ENCODE measurements at regions not wholly inside any gene's neighbourhood (a gene's known extent, or its start where the extent isn't known, plus 50 kb on each side); places are given as distances from the start of the nearest gene placed in this dataset.

DNA sequence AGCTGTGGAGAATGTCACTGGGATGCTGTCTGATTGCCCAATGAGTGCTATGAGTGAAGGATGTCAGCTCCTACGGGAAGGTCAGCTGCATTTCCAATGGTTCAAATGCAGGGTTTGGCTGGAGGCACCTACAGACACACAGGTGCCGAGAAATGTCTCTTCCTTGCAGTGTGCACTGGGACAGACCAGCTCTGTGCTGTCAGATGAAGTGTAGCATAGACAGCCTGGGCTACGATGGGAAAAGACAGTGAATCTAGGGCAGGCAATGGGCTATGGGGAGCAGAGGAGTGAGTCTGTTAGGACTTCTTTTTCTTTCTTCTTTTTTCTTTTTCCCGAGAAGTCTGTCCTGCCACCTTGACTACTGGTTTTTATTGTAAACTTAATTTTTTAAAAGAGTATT is 223.1 kb upstream of the EOMES start:
- no peak for DNase-seq

- no peak for DNase-seq
Measured at GRCh38 chr3:27960133-27960532, 238.0 kb upstream of the EOMES start.

DNA sequence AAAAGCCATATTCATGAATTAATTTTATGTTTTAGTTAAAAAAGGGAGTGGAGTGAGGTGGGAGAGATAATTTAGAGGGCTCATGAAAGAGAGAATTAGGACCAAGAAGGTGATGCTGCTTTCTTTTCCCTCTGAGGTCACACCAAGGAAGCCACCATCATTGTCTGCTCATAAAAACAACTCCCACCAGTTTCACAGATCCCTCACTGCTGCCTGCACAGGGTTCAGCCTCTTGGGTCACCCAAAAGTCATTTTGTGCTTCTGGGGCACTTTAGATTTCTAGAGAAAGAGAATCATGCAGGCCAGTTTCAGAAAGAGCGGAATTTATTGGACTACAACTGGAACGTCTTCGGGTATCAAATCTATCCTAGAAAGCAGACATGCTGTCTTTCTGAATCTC is 241.4 kb upstream of the EOMES start:
- no peak for DNase-seq

DNA sequence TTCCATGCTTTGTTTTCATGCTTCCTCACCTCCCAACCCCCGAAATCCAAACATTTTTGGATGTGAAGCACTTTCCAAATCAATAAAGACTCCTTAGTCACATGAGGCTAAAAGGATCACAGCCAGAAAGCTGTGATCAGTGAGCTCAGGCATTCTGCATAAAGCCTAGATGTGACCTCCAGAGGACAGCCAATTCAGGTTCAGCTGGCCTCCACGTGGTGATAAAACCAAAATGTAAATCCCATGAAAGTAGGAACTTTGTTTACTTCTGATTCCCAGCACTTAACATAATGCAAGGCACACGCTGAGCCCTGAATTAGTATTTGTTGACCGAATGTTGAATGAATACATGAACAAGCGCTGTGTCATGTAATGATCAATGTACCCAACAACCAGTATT is 249.5 kb upstream of the EOMES start:
- DNase-seq, result no peak

- DNase-seq, result peak; percentile 93 to 98
Measured at GRCh38 chr3:27976933-27977332, 254.8 kb upstream of the EOMES start.

GRCh38 chr3:27978440-27978839 is 256.3 kb upstream of the EOMES start:
- no peak for DNase-seq

GRCh38 chr3:27985369-27986035 is 255.9 kb upstream of the CMC1 start:
- no peak for DNase-seq

GRCh38 chr3:27986234-27986879 is 255.1 kb upstream of the CMC1 start:
- no peak for DNase-seq

GRCh38 chr3:27990324-27990723 is 251.1 kb upstream of the CMC1 start:
- no peak for DNase-seq

GRCh38 chr3:27990837-27991236 is 250.6 kb upstream of the CMC1 start:
- DNase-seq, result no peak

GRCh38 chr3:27993051-27993450 is 248.4 kb upstream of the CMC1 start:
- DNase-seq, result no peak

DNA sequence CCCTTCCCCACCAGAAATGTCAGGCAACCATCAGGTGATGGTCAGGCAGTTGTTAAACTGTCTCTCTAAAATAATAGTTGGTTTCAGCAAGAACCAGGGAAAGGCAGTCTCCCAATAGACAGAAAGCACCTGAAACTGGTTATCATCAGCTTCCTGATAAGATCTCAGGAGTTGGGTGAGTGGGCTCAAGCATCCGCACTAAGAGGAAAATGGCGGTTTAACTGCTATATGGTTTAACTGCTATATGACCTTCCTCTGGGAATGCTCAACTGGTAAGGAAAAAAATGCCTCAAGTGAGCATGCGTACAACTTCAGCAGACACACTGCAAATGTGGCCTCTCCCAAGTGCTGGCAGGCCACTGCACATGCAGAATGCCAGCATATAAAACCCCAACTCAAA is 240.8 kb upstream of the CMC1 start:
- DNase-seq, result no peak

DNA sequence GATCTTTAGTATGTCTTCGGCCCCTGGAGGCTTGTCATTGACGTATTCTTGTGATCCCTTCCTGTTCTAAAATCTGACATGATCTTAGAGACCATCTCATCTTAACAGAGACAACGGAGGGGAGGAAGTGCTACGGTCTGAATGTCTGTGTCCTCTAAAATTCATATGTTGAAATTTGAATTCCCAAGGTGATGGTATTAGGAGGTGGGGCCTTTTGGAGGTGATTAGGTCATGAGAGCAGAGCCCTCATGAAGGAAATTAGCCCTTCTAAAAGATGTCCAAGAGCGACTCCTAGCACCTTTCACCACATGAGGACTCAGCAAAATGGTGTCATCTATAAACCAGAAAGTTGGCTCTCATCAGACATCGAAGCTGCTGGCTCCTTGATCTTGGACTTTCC is 233.2 kb upstream of the CMC1 start:
- DNase-seq, result no peak

- no peak for DNase-seq
Measured at GRCh38 chr3:28012830-28013229, 228.6 kb upstream of the CMC1 start.

DNA sequence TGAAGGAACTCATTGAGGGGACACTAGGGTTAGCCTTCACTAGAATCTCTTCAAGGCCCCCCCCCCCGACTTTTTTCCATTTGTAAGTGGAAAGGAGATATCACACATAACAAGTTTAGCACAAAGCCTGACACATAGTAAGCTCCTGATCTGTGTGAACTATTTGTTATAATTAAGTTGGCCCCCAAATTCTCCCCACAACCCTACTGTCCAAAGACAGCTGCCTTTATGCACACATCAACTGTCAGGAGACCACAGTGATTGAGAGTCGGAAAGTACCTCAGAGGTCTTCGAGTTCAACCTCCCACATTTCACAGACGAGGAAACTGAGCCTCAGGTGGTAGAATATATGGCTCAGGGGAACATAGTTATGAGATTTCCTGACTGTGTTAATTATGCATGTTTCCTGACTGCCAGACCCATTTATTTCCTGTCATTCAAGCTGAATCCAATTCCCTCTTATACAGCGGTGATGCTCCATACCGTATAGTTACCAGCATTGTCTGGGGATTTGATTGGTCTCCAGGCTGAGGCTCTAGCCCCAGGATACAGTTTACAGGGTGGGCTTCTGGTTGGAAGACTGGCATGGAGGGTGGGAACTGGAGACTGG is 227.4 kb upstream of the CMC1 start:
- DNase-seq, result no peak

DNA sequence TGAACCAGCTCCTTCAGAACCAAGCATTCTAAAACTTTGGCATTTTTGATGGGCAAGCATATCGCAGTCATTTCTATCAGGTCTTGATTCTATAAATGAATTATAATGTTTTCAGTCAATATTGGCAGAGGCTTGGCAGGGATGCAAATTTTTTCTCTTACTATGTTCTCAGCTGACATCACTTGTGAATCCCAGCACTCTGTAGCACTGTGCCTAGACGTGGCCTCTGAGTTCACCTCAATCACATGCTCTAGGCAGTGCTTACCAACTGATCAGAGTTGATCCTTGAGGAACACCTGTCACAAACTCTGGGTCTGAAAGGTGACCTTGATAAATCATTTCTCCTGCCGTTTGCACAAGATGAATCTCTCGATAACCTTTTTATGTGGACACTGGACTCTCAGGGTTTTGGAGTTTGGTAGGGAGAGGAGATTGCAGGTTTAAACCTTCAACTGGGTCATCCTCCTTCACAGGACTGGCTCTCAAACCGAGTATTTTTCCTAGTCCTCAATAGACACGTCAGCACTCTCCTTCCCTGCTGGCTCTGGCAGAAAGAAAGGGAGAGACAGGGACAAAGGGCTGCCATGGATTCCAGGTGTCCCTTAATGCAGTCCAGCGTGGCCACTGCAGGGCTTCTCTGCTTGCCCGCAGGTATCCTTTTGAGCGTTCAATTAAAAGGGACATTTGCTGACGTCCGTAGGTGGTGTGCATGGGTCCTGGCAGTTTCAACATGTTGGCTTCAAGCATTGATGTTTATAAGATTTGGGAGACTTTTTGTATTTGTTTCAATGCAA is 222.3 kb upstream of the CMC1 start:
- DNase-seq, result no peak

- no peak for DNase-seq
Measured at GRCh38 chr3:28019740-28020139, 221.7 kb upstream of the CMC1 start.

DNA sequence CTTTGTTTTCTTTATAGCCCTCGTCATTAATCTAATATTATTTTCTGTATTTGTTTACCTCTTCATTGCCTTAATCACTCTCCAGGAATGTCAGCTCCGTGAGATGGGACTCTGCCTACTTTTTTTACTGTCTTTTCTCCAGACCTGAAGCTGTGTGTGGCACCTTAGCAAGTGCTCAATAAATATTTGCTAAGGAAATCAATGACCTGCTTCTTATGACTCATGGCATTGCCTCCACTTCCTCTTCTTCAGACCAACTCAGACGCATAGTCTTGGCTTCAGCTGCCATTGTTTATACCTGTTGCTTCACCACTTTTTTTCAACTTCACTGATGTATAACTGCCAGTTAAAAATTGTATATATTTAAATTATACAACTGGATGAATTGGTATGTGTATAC is 218.5 kb upstream of the CMC1 start:
- DNase-seq, result no peak

DNA sequence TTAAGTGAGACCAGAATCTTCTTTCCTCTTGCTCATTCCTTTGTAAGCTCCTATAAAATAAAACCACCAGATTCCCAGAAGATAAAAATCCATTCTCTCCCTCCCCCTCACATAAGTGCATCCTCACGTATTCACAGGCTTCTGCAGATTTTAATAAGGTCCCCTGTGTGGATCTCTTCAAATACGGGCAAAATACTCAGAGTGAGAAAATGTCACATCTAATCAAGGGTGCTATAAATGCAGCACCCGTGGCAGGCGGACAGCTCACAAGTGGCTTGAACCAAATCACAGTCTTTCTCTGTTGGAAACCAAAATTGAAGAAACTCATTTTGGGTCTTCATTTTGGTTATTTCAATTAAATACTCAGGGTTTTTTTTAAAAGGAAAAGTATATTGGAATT is 212.9 kb upstream of the CMC1 start:
- DNase-seq, result no peak

GRCh38 chr3:28033059-28033784 is 208.2 kb upstream of the CMC1 start:
- DNase-seq, result no peak

- no peak for DNase-seq
Measured at GRCh38 chr3:28036599-28037575, 204.5 kb upstream of the CMC1 start.

GRCh38 chr3:28039234-28039633 is 202.2 kb upstream of the CMC1 start:
- DNase-seq, result no peak

Data from inflammatory macrophage (primary cell).